Left kidney (tissue), 1 donor: ENCODE measurements at regions not wholly inside any gene's neighbourhood (a gene's known extent, or its start where the extent isn't known, plus 50 kb on each side); places are given as distances from the start of the nearest gene placed in this dataset.
A peak's percentile ranks its signal among the peaks of the same experiment; 100 is the strongest.

ENCODE experiments used
- DNase-seq: peaks from one replicate; pipeline ENCODE4 v3.0.0-alpha.2; 2013

DNA sequence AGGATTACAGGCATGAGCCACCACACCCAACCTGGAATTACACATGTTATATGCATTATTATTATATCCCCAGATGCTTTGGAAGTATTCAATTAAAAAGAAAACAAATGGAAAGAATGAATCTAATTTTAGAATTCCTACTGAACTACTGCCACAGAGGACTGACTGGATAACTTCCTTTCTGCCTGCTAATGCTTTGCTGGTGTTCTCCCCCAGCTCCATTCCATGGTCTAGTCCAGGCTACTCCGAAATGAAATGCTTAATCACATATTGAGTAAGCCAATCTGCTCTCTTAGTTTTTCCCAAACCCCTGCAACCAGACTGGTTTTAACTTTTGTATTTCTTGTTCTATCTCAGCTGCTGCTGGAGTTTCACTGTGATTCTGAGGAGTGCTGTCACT is 519.1 kb downstream of the SOX11 start:
- DNase-seq: no peak

GRCh38 chr2:6212491-6212890 is 520.3 kb downstream of the SOX11 start:
- no peak for DNase-seq

DNA sequence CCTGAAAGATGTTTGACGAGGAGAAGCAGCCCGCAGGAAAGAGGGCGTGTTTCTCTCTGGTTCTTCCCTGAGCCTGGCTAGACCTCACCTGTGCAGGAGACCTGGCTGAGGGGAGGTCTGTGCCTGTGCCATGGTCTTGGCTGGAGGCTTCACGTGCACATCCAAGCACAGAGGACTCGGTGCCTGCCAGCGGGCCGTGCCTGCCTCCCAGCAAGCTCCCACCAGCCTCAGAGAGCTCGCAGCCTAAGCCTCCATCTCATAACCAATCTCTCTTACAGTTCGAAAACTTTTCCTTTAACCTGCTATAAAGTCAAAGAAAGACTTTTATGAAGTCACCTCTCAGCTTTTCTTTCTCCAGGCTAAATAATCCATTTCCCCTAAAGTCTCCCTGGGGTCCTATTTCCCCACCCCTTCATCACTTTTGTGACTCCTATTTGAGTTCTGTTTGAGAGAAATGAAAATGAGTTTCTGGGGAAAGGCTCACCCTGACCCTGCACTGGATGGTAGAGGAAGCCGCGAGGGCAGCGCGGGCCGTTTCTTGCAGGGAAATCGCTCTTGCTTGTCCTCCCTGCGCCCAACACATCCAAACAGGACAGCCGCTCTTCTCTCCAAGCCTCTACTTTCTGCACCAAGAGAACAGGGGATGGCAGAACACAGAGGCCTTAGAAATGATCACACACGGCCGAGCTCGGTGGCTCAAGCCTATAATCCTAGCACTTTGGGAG is 521.0 kb downstream of the SOX11 start:
- no peak for DNase-seq

DNA sequence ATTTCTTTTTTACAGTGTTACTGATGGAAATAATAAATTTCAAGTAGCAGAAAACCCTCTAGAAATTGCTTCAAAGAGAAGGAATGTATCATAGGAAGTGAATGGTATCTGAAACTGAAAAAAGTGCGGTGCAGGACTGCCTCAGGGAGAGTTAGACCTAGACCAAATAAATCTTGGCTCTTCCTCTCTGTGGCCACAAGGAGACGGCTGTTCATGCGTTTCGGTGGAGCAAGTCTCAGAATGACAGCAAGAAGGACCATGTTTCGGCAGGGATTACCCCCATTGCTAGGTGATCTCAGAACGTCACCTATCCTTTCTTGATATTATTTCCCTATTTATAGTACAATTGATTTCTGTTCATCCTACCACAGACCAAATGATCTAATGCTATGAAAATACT is 522.3 kb downstream of the SOX11 start:
- no peak for DNase-seq

GRCh38 chr2:6215053-6215452 is 522.9 kb downstream of the SOX11 start:
- DNase-seq: no peak

GRCh38 chr2:6216234-6216633 is 524.0 kb downstream of the SOX11 start:
- DNase-seq: no peak

DNA sequence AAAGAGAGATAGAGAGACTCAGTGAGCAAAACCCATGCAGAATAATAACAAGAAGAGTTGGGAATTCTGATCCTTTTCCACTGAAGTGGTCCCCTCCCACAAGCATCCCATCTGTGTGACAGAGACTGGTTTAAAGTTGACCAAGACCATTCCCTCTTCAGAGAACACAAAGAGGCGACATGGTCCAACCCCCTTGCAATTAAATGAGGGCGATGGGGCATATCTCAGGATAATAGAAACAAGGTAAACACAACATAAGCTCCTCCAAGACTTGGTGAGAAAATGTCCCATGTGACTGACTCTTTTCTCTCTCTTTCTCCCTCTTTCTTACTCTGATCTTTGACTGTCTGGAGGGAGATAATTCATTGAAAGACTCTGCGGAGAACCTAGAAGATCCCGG is 526.7 kb downstream of the SOX11 start:
- no peak for DNase-seq

- no peak for DNase-seq
Measured at GRCh38 chr2:6219906-6220305, 527.7 kb downstream of the SOX11 start.

GRCh38 chr2:6222296-6222695 is 530.1 kb downstream of the SOX11 start:
- no peak for DNase-seq

DNA sequence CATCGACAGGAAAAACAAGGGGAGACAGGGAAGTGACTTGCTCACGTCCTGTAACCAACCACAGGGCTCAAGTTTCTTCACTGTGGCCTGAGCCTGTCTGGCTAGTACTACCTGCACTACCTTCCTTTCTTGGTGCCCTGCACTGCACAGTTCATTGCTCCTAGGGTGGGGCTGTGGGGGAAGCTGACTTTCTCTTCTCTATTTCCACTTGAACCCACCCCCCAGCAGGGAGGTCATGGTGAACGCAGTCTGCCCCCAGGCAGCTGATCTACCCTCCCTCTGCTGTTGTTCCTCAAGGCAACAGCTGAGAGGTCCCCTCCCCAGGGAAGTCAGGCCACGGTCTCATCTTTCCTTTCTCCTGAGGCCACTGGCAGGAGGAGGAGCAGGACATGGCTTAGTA is 532.1 kb downstream of the SOX11 start:
- peak; percentile 59 for DNase-seq

GRCh38 chr2:6228251-6228650 is 536.1 kb downstream of the SOX11 start:
- no peak for DNase-seq

DNA sequence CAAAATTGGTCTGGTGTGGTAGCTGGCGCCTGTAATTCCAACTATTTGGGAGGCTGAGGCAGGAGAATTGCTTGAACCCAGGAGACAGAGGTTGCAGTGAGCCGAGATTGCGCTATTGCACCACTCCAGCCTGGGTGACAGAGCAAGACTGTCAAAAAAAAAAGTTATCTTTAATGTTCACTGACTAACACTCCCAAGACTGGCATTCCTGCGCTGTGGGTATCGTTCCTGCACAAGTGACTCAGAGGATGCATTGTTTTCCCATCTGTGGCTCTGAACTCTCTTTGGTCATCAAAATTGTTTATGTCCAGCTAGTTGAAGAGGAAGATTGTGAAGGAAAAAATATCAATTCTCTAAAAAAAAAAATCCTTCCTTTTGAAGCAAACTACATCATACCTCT is 539.0 kb downstream of the SOX11 start:
- no peak for DNase-seq

DNA sequence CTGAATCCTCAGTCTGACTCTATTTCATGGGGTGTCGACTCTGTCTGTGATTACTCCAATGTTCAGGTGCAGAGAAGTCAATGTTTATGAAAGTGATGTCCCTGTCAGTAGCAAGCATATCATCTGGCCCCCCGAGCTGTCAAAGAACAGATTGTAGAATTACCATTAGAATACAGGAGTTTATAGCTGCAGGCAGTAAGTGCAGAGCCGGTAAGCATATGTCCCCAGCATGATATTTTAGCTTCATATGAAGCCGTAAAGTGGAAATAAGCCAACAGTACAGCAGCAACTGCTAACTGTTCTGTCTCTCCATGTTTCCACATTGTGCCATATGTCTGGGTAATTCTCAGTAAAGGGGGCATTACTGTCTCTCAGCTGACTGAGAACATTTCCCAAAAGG is 541.8 kb downstream of the SOX11 start:
- no peak for DNase-seq

- no peak for DNase-seq
Measured at GRCh38 chr2:6234702-6235101, 542.5 kb downstream of the SOX11 start.

- DNase-seq: no peak
Measured at GRCh38 chr2:6236317-6236716, 544.1 kb downstream of the SOX11 start.

GRCh38 chr2:6237039-6237660 is 545.0 kb downstream of the SOX11 start:
- peak; percentile 61 for DNase-seq

GRCh38 chr2:6249557-6249956 is 557.4 kb downstream of the SOX11 start:
- no peak for DNase-seq

DNA sequence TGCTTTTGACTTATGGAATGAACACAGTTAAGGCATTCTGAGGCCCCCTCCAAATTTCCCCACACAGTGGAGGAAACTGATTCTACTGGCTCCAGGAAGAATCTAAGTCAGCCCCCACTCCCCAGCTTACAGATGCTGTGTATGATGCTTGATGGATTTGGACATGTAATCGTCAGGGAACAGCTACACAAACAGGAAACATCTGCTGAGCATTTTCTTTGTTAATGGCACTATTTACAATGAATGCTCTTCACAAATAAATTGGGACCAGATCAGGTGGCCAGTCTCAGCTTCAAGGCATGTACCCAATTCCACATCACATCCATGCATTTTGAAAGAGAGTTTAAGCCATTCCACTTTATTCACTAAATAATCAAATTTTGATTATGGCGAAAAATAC is 562.3 kb downstream of the SOX11 start:
- DNase-seq: no peak

GRCh38 chr2:6264198-6264597 is 572.0 kb downstream of the SOX11 start:
- no peak for DNase-seq

DNA sequence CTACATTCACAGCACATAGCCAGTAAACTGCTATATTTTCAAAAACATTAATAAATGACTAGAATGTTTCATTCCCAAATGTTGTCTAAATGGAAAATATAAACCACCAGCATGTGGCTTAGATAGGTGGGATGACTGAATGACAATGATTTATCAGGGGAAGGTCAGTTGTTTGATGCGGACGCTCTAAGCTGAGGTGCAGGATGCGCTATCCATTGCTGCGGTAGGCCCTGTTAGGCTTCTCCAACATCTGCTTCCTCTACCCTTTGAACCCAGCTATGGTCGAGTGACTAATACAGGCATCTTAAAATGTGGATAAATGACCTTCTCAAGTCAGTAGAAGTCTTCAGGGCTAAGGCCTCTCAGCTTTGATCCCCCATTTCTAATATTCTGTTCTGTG is 584.2 kb downstream of the CMPK2 start:
- no peak for DNase-seq

GRCh38 chr2:6283259-6283658 is 582.4 kb downstream of the CMPK2 start:
- no peak for DNase-seq

GRCh38 chr2:6287406-6287805 is 578.3 kb downstream of the CMPK2 start:
- DNase-seq: no peak

- DNase-seq: no peak
Measured at GRCh38 chr2:6288791-6289190, 576.9 kb downstream of the CMPK2 start.
